ENCODE measurements at regions not wholly inside any gene's neighbourhood (a gene's known extent, or its start where the extent isn't known, plus 50 kb on each side); places are given as distances from the start of the nearest gene placed in this dataset.

DNA sequence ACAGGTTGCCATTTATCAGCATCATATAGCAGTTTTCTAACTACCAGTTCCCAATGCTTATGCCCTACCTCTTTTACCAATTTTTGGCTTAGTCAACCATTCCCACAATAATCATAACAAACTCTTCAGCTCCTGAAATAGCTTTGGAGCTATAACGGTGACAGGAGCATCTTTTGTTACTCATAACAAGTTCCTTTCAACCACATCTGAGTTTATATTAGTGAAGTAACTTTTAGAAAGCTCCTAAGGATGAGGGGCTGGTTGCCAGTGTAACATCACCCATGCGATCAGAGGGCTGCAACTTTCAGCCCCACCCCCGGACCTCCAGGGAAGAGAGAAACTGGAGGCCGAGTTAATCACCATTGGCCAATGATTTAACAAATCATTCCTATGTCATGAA, 495.3 kb upstream of the RASGRP1 start:
- no peaks in the 10 kb centered on the region for H3K4me1 ChIP-seq (ENCODE audit: control insufficient read depth, low read length)
- H3K4me2 ChIP-seq (ENCODE audit: low read length), result no peak overlapping the region
- H3K9me2 ChIP-seq (replicated peaks; ENCODE audit: control insufficient read depth, low read length), result no peaks in the 10 kb centered on the region
- no peak overlapping the region for H3K4me3 ChIP-seq (ENCODE audit: low read length)
- no peak for TF ChIP-seq EZH2phosphoT487 (IDR thresholded peaks at IDR 0.05; ENCODE audit: borderline replicate concordance, low read length)
- TF ChIP-seq, protein P1, sequence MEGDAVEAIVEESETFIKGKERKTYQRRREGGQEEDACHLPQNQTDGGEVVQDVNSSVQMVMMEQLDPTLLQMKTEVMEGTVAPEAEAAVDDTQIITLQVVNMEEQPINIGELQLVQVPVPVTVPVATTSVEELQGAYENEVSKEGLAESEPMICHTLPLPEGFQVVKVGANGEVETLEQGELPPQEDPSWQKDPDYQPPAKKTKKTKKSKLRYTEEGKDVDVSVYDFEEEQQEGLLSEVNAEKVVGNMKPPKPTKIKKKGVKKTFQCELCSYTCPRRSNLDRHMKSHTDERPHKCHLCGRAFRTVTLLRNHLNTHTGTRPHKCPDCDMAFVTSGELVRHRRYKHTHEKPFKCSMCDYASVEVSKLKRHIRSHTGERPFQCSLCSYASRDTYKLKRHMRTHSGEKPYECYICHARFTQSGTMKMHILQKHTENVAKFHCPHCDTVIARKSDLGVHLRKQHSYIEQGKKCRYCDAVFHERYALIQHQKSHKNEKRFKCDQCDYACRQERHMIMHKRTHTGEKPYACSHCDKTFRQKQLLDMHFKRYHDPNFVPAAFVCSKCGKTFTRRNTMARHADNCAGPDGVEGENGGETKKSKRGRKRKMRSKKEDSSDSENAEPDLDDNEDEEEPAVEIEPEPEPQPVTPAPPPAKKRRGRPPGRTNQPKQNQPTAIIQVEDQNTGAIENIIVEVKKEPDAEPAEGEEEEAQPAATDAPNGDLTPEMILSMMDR (IDR thresholded peaks at IDR 0.05; ENCODE audit: low read depth, low read length, poor library complexity, severe bottlenecking), result no peak
- no peaks in the 10 kb centered on the region for H3K36me3 ChIP-seq (ENCODE audit: control insufficient read depth, low read length)
- H3K79me2 ChIP-seq (ENCODE audit: control insufficient read depth, low read length), result no peaks in the 10 kb centered on the region
- no peaks in the 10 kb centered on the region for H4K20me1 ChIP-seq (ENCODE audit: control insufficient read depth, insufficient read depth, low read depth, low read length)
- no peak overlapping the region for H3K27ac ChIP-seq (ENCODE audit: low read depth, low read length)
- H3F3A ChIP-seq (ENCODE audit: control insufficient read depth, insufficient read depth), result no peaks in the 10 kb centered on the region
- no peaks in the 10 kb centered on the region for H3K9me3 ChIP-seq (ENCODE audit: control insufficient read depth, insufficient read depth, low read length)
- H3K27me3 ChIP-seq (ENCODE audit: control insufficient read depth, low read length), result no peaks in the 10 kb centered on the region

DNA sequence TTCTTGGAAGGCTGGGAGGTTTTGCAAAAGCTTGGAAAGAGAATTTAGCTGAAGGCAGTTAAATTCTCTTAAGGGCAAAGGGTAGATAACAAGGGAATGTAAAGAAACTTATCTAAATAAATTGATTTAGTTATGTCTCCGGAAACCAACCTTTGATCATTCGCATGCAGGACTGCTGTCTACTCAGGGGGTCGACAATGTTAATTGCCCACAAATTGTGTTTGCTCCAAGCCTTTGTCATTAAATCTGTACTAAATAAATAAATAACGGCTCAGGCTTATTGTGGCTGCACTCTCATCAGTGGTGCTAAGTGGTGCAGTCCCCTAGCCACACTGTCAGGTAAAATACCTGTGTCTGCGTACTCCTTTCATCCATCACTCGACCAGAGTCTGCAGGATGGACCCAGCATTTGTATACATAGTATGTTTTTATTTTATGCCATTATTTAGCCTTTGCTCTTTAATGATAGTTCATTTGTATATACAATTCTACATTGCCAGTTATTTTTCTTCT, 497.4 kb upstream of the RASGRP1 start:
- Histone ChIP-seq H3K9me2 (replicated peaks; ENCODE audit: control insufficient read depth, low read length) (no peaks in the 10 kb centered on the region), H3K4me1 (ENCODE audit: control insufficient read depth, low read length) (no peaks in the 10 kb centered on the region), H4K20me1 (ENCODE audit: control insufficient read depth, insufficient read depth, low read depth, low read length) (no peaks in the 10 kb centered on the region), H3K27ac (ENCODE audit: low read depth, low read length) (no peak overlapping the region), H3F3A (ENCODE audit: control insufficient read depth, insufficient read depth) (no peaks in the 10 kb centered on the region), H3K9me3 (ENCODE audit: control insufficient read depth, insufficient read depth, low read length) (no peaks in the 10 kb centered on the region), H3K36me3 (ENCODE audit: control insufficient read depth, low read length) (no peaks in the 10 kb centered on the region), H3K27me3 (ENCODE audit: control insufficient read depth, low read length) (no peaks in the 10 kb centered on the region), H3K79me2 (ENCODE audit: control insufficient read depth, low read length) (no peaks in the 10 kb centered on the region), H3K4me2 (ENCODE audit: low read length) (no peak overlapping the region), H3K4me3 (ENCODE audit: low read length) (no peak overlapping the region)
- TF ChIP-seq EZH2phosphoT487 (IDR thresholded peaks at IDR 0.05; ENCODE audit: borderline replicate concordance, low read length), result no peak
- TF ChIP-seq, protein P1 (IDR thresholded peaks at IDR 0.05; ENCODE audit: low read depth, low read length, poor library complexity, severe bottlenecking), result no peak

DNA sequence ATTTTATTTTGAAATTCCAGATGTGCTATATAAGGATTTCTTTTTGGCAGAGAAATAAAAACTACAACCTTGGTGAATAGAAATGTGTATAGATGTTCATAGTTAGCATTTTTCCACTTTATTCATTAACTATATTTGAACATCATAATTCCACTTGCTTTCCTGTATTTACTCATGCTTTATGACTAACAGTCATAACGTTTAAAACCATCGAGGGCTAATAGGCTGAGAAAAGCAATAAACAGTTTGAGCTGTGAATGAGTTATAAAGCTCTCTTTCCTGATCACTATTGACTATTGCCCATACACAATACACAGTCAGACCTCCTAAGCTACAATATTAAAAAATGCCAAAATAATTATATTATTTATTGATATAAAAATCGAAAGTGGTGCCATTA, 502.1 kb upstream of the RASGRP1 start:
- TF ChIP-seq EZH2phosphoT487 (IDR thresholded peaks at IDR 0.05; ENCODE audit: borderline replicate concordance, low read length), result no peak
- TF ChIP-seq, protein P1 (IDR thresholded peaks at IDR 0.05; ENCODE audit: low read depth, low read length, poor library complexity, severe bottlenecking), result no peak
- no peaks in the 10 kb centered on the region for H3K36me3 ChIP-seq (ENCODE audit: control insufficient read depth, low read length)
- H3K27ac ChIP-seq (ENCODE audit: low read depth, low read length), result no peak overlapping the region
- H3K79me2 ChIP-seq (ENCODE audit: control insufficient read depth, low read length), result no peaks in the 10 kb centered on the region
- H3K27me3 ChIP-seq (ENCODE audit: control insufficient read depth, low read length), result no peaks in the 10 kb centered on the region
- H3K4me1 ChIP-seq (ENCODE audit: control insufficient read depth, low read length), result no peaks in the 10 kb centered on the region
- H3F3A ChIP-seq (ENCODE audit: control insufficient read depth, insufficient read depth), result no peaks in the 10 kb centered on the region
- no peaks in the 10 kb centered on the region for H4K20me1 ChIP-seq (ENCODE audit: control insufficient read depth, insufficient read depth, low read depth, low read length)
- no peak overlapping the region for H3K4me3 ChIP-seq (ENCODE audit: low read length)
- H3K9me3 ChIP-seq (ENCODE audit: control insufficient read depth, insufficient read depth, low read length), result no peaks in the 10 kb centered on the region
- H3K4me2 ChIP-seq (ENCODE audit: low read length), result no peak overlapping the region
- H3K9me2 ChIP-seq (replicated peaks; ENCODE audit: control insufficient read depth, low read length), result no peaks in the 10 kb centered on the region
